RWPE1 (cell line): ENCODE measurements at regions not wholly inside any gene's neighbourhood (a gene's known extent, or its start where the extent isn't known, plus 50 kb on each side); places are given as distances from the start of the nearest gene placed in this dataset.
"Not testable (repeated sequence)": the region's sequence is repeated elsewhere in the genome, so short reads cannot be mapped to it uniquely, and the experiment has no call there.

Experiments
- CTCF ChIA-PET: fragments of 350-600 bp; sonication (Branson Sonifier 250); formaldehyde crosslinking; extraction: SDS; loops from one replicate; lab custom pipeline; 2021; lab: Yijun Ruan, JAX
- POLR2A ChIA-PET: fragments of 400-600 bp; formaldehyde crosslinking; extraction: SDS; loops from one replicate; lab custom pipeline; 2020; ENCODE audit warnings: antibody characterized with exemption; ENCODE audit not compliant: low non-redundant PET; lab: Yijun Ruan, JAX
- DNase-seq: peaks from one replicate; pipeline ENCODE4 v3.0.0; 2012; ENCODE audit warnings: low spot score
- H3K27ac ChIP-seq: fragments of 450-650 bp; 2 replicates; pipeline ENCODE4 v1.5.1; 2017
- CTCF ChIP-seq: fragments of 450-650 bp; conservative IDR thresholded peaks from 2 replicates; pipeline ENCODE4 v1.5.1; 2017; ENCODE audit warnings: low read depth, mild to moderate bottlenecking

GRCh38 chr19:14277608-14278007, 71.6 kb upstream of the ADGRL1 start:
- DNase-seq, result no peak
- no peak for TF ChIP-seq CTCF
- CTCF ChIA-PET, result interaction anchor here (0.6 kb wide), 1 partner anchor 97 kb away, joined by 3 read pairs; no protein-coding TSS in a partner anchor
- no peak overlapping the region for H3K27ac ChIP-seq
- POLR2A ChIA-PET, result no interaction called here

DNA sequence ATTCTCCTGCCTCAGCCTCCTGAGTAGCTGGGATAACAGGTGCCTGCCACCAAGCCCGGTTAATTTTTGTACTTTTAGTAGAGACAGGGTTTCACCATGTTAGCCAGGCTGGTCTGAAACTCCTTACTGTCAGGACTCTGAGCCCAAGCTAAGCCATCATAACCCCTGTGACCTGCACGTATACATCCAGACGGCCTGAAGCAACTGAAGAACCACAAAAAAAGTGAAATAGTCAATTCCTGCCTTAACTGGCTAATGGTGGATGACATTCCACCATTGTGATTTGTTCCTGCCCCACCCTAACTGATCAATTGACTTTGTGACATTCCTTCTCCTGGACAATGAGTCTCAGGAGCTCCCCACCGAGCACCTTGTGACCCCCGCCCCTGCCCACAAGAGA, 69.9 kb upstream of the ADGRL1 start:
- CTCF ChIA-PET, POLR2A ChIA-PET, DNase-seq, H3K27ac ChIP-seq: not testable (repeated sequence)

- ChIA-PET POLR2A (no interaction called here), CTCF (no interaction called here)
- TF ChIP-seq CTCF, result no peak
- no peak for DNase-seq
- no peak overlapping the region for H3K27ac ChIP-seq
These were observed 66.7 kb upstream of the ADGRL1 start for GRCh38 chr19:14272623-14273022.

DNA sequence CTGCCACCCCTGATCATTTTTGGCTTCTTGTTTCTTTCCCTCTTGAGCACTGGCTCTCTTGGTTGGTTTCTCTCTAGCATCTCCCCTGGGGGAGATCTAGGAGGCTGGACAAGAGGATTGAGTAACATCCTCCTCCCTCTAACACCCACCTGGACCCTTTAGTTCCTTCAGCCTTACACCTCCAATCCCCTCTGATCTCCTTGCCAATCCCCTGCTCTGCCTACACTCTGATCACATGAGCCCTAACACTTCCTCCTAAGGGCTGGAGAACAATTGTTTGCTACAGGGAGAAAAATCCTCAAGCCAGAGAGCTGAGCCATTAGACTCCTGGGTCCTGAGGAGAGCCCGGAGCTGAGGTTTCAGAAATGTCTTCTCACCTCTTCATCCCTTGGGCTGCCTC, 65.9 kb upstream of the ADGRL1 start:
- TF ChIP-seq CTCF, result no peak
- DNase-seq, result no peak
- H3K27ac ChIP-seq, result no peak overlapping the region
- ChIA-PET CTCF (no interaction called here), POLR2A (interaction anchor here (0.6 kb wide), 1 partner anchor 14 kb away, joined by 4 read pairs; no protein-coding TSS in a partner anchor)

- POLR2A ChIA-PET, CTCF ChIA-PET, H3K27ac ChIP-seq, DNase-seq: not testable (repeated sequence)
These were observed 64.6 kb upstream of the ADGRL1 start for GRCh38 chr19:14270557-14270956.

DNA sequence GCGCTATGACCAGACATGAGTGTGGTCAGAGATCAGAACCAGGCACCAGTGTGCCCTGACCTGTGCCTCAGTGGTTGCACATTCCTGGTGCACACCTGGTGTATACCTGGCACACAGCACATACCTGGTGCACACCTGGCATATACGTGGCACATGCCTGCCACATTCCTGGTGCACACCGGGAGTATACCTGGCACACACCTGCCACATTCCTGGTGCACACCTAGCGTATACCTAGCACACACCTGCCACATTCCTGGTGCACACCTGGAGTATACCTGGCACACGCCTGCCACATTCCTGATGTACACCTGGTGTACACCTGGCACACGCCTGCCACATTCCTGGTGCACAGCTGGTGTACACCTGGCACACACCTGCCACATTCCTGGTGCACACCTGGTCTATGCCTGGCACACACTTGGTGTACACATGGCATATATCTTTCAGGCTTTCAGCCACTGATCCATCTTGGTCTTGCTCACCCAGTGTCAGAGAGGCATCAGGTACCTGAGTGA, 61.3 kb upstream of the ADGRL1 start:
- no peak overlapping the region for H3K27ac ChIP-seq
- CTCF ChIA-PET, result interaction anchor here (1.3 kb wide), 1 partner anchor 81 kb away, joined by 3 read pairs; no protein-coding TSS in a partner anchor
- POLR2A ChIA-PET, result interaction anchor here (0.6 kb wide), 1 partner anchor 120 kb away, joined by 4 read pairs; no protein-coding TSS in a partner anchor
- TF ChIP-seq CTCF, result no peak
- DNase-seq, result no peak

- POLR2A ChIA-PET, H3K27ac ChIP-seq, CTCF ChIA-PET, DNase-seq: not testable (repeated sequence)
These were observed 60.2 kb upstream of the ADGRL1 start for GRCh38 chr19:14266208-14266607.

GRCh38 chr19:14265290-14266036, 59.5 kb upstream of the ADGRL1 start:
- H3K27ac ChIP-seq, result no peak overlapping the region
- CTCF ChIA-PET, result interaction anchor here (0.6 kb wide), 1 partner anchor 91 kb away, joined by 5 read pairs; no protein-coding TSS in a partner anchor
- POLR2A ChIA-PET, result interaction anchor here (0.6 kb wide), 1 partner anchor 30 kb away, joined by 4 read pairs; no protein-coding TSS in a partner anchor
- TF ChIP-seq CTCF, result no peak
- no peak for DNase-seq

DNA sequence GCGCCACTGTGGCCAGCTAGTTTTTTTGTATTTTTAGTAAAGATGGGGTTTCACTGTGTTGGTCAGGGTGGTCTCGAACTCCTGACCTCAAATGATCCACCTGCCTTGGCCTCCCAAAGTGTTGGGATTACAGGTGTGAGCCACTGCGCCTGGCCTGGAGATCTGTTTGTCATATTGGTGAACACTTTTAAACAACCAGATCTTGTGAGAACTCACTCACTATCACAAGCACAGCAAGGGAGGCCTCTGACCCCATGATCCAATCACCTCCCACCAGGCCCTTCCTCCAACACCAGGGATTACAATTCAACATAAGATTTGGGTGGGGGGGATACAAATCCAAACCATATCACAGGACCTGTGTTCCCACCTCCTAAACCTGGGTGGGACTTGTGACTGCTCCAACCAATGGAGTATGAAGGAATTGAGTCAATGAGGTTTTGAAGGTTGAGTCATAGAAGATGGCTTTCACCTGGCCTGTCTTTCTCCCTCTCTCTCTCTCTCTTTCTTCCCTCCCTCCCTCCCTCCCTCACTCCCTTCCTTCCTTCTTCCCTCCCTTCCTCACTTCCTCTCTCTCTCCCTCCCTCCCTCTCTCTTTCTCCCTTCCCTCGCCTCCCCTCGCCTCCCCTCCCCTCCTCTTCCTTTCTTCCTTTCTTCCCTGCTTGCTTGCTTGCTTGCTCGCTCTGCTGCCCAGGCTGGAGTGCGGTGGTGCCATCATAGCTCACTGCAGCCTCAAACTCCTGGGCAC, 50.1 kb upstream of the ADGRL1 start:
- H3K27ac ChIP-seq, DNase-seq, CTCF ChIA-PET, POLR2A ChIA-PET: not testable (repeated sequence)
